Calu3 (cell line): ENCODE measurements at regions not wholly inside any gene's neighbourhood (a gene's known extent, or its start where the extent isn't known, plus 50 kb on each side); places are given as distances from the start of the nearest gene placed in this dataset.
A peak's percentile ranks its signal among the peaks of the same experiment; 100 is the strongest.

Source experiments
- BruUV-seq: library from RNA; stranded (reverse); fragments of 400-500 nt; replicated peaks from 2 replicates; lab custom pipeline; 2021; lab: Mats Ljungman, UMichigan
- CTCF ChIA-PET: fragments of 300-600 bp; sonication (Branson Sonifier 250); formaldehyde crosslinking; loops from one replicate; lab custom pipeline; 2022; ENCODE audit warnings: antibody characterized with exemption; lab: Charles Lee
- DNase-seq: peaks from one replicate; pipeline ENCODE4 v3.0.0; 2022
- H3K27ac Mint-ChIP-seq: one replicate; pipeline ENCODE4 v1.8.0; 2022; ENCODE audit warnings: mixed read lengths; ENCODE audit not compliant: unreplicated experiment
- H3K27me3 Mint-ChIP-seq: one replicate; pipeline ENCODE4 v1.8.0; 2022; ENCODE audit warnings: mixed read lengths; ENCODE audit not compliant: unreplicated experiment
- H3K36me3 Mint-ChIP-seq: one replicate; pipeline ENCODE4 v1.8.0; 2022; ENCODE audit warnings: mild to moderate bottlenecking, moderate library complexity, mixed read lengths; ENCODE audit not compliant: insufficient read depth, unreplicated experiment
- H3K4me1 Mint-ChIP-seq: one replicate; pipeline ENCODE4 v1.8.0; 2022; ENCODE audit warnings: mild to moderate bottlenecking, low read depth, mixed read lengths; ENCODE audit not compliant: unreplicated experiment
- H3K4me3 Mint-ChIP-seq: one replicate; pipeline ENCODE4 v1.8.0; 2022; ENCODE audit warnings: mild to moderate bottlenecking, low read depth, moderate library complexity, mixed read lengths; ENCODE audit not compliant: unreplicated experiment
- H3K9me3 Mint-ChIP-seq: one replicate; pipeline ENCODE4 v1.8.0; 2022; ENCODE audit warnings: low read depth, mixed read lengths; ENCODE audit not compliant: unreplicated experiment
- CTCF ChIP-seq: fragments of 200-600 bp; IDR thresholded peaks from one replicate; pipeline ENCODE4 v1.8.0; 2022; ENCODE audit warnings: antibody characterized with exemption; ENCODE audit not compliant: unreplicated experiment
- intact Hi-C: fragments of 100-400 bp; cut with micrococcal nuclease; formaldehyde crosslinking; loops from one replicate; pipeline ENCODE4 v1.10.0; 2022; ENCODE audit not compliant: unreplicated experiment

DNA sequence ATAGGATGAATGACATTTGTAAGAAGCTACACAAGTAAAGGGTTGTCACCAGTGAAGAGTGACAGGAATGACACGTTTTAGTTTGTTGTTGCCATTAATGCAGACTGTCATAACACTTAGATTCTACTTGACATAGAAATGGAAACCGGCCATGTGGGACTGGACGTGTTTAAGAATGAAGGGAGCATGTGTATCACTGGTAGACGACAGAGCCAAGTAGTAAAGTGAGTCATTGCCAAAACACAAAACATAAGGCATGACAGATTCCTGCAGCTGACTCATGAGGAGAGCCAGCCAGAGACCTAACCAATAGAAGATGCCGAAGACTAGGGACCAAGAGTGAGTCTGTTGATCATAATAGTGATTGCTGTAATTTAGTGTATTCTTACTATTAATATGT, 106.2 kb upstream of the PLAAT1 start:
- intact Hi-C loops: no loop called here

GRCh38 chr3:193140381-193140780, 100.6 kb upstream of the PLAAT1 start:
- intact Hi-C loops: no loop called here
- Mint-ChIP-seq H3K36me3 (no peaks in the 10 kb centered on the region), H3K4me3 (no peak overlapping the region), H3K4me1 (no peaks in the 10 kb centered on the region), H3K9me3 (peaks cover 11% of the 10 kb centered on the region), H3K27me3 (no peaks in the 10 kb centered on the region), H3K27ac (no peak overlapping the region)
- no TSS peak for BruUV-seq
- CTCF ChIA-PET: interaction anchor here (0.8 kb wide), 1 partner anchor 29 kb away, joined by 5 read pairs; no protein-coding TSS in a partner anchor
- TF ChIP-seq CTCF: no peak
- no peak for DNase-seq

More for the DNA sequence above, 106.2 kb upstream of the PLAAT1 start:
- TF ChIP-seq CTCF: no peak
- CTCF ChIA-PET: interaction anchor here (1.2 kb wide), 2 partner anchors 9 to 20 kb away, joined by 3 read pairs; no protein-coding TSS in a partner anchor
- Mint-ChIP-seq H3K9me3 (peaks cover 9% of the 10 kb centered on the region), H3K27ac (no peak overlapping the region), H3K27me3 (no peaks in the 10 kb centered on the region), H3K4me3 (no peak overlapping the region), H3K4me1 (peaks cover 7% of the 10 kb centered on the region), H3K36me3 (no peaks in the 10 kb centered on the region)
- DNase-seq: peak; percentile 40
- no TSS peak for BruUV-seq

DNA sequence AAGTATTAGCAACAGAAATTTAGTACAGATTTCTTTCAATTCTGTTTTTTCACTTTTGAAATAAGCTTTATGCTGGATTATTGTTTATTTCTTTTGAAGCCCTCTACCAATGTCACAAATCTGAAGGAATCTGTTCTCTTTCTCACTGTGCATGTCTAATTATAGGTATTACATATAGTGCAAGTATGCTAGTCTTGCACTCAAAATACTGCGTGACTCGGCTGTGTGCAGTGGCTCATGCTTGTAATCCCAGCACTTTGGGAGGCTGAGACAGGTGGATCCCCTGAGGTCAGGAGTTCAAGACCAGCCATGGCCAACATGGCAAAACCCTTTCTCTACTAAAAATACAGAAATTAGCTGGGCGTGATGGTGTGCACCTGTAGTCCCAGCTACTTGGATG, 95.8 kb upstream of the PLAAT1 start:
- CTCF ChIA-PET: no interaction called here
- H3K27ac Mint-ChIP-seq: no peak overlapping the region
- BruUV-seq: no TSS peak
- no peaks in the 10 kb centered on the region for H3K4me1 Mint-ChIP-seq
- peaks cover 13% of the 10 kb centered on the region for H3K27me3 Mint-ChIP-seq
- intact Hi-C loops: no loop called here
- no peaks in the 10 kb centered on the region for H3K36me3 Mint-ChIP-seq
- H3K4me3 Mint-ChIP-seq: no peak overlapping the region
- H3K9me3 Mint-ChIP-seq: peaks cover 3% of the 10 kb centered on the region
- DNase-seq: no peak
- no peak for TF ChIP-seq CTCF

- CTCF ChIA-PET: interaction anchor here (0.6 to 0.9 kb wide), 2 partner anchors 48 to 62 kb away, joined by 3 to 4 read pairs; no protein-coding TSS in a partner anchor
- H3K4me3 Mint-ChIP-seq: no peak overlapping the region
- H3K36me3 Mint-ChIP-seq: no peaks in the 10 kb centered on the region
- peaks cover 13% of the 10 kb centered on the region for H3K27me3 Mint-ChIP-seq
- TF ChIP-seq CTCF: no peak
- no TSS peak for BruUV-seq
- no peaks in the 10 kb centered on the region for H3K4me1 Mint-ChIP-seq
- H3K27ac Mint-ChIP-seq: no peak overlapping the region
- no peak for DNase-seq
- H3K9me3 Mint-ChIP-seq: no peaks in the 10 kb centered on the region
- intact Hi-C loops: no loop called here
These were observed 92.1 kb upstream of the PLAAT1 start for GRCh38 chr3:193148688-193149473.
